ENCODE measurements at regions not wholly inside any gene's neighbourhood (a gene's known extent, or its start where the extent isn't known, plus 50 kb on each side); places are given as distances from the start of the nearest gene placed in this dataset.

DNA sequence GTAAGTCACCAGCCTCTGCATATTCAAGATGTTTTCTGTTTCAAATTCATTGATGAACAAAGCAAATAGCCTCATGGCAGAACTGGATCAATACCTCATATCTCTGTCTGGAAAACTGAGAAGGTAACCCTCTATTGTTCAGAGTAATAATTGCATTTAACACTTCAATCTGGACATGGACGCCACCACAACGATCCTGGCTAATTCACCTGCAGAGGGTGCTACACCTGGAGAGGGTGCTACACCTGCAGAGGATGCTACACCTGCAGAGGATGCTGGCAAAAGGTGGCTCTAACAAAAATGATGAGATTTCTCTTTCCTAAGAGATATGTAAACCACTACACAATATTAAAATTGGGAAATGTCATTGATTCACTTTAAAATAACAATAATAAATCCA is 183.1 kb upstream of the HNRNPA3 start:
- Mint-ChIP-seq H3K4me3 (ENCODE audit: unreplicated experiment) (no peak overlapping the region), H3K27ac (ENCODE audit: unreplicated experiment) (no peak overlapping the region), H3K4me1 (ENCODE audit: low read depth, unreplicated experiment) (peaks cover 12% of the 10 kb centered on the region), H3K9me3 (ENCODE audit: unreplicated experiment) (no peaks in the 10 kb centered on the region), H3K36me3 (ENCODE audit: unreplicated experiment) (no peaks in the 10 kb centered on the region), H3K27me3 (ENCODE audit: unreplicated experiment) (no peaks in the 10 kb centered on the region)
- TF ChIP-seq, protein P1, sequence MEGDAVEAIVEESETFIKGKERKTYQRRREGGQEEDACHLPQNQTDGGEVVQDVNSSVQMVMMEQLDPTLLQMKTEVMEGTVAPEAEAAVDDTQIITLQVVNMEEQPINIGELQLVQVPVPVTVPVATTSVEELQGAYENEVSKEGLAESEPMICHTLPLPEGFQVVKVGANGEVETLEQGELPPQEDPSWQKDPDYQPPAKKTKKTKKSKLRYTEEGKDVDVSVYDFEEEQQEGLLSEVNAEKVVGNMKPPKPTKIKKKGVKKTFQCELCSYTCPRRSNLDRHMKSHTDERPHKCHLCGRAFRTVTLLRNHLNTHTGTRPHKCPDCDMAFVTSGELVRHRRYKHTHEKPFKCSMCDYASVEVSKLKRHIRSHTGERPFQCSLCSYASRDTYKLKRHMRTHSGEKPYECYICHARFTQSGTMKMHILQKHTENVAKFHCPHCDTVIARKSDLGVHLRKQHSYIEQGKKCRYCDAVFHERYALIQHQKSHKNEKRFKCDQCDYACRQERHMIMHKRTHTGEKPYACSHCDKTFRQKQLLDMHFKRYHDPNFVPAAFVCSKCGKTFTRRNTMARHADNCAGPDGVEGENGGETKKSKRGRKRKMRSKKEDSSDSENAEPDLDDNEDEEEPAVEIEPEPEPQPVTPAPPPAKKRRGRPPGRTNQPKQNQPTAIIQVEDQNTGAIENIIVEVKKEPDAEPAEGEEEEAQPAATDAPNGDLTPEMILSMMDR (IDR thresholded peaks at IDR 0.05; ENCODE audit: partially characterized antibody, unreplicated experiment), result no peak
- DNase-seq, result no peak

DNA sequence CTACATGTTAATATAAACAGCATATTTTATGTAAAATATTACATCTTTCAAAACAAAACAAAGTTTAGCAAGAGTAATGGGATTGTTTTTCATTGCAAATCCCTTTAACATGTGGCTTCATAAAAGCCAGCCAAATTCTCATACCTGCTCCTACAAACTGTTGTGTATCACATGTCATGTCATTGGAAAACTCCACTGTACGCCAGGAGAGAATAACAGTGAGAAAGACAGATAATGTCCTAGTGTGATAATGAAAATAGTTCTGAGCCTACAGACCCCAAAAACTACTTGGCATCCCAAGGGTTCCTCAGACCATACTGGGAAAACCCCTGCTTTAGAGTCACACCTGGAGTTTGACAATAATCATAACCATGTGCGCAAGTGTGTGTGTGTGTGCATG is 182.7 kb upstream of the HNRNPA3 start:
- no peak for DNase-seq
- Mint-ChIP-seq H3K27ac (ENCODE audit: unreplicated experiment) (no peak overlapping the region), H3K4me3 (ENCODE audit: unreplicated experiment) (no peak overlapping the region), H3K9me3 (ENCODE audit: unreplicated experiment) (no peaks in the 10 kb centered on the region), H3K4me1 (ENCODE audit: low read depth, unreplicated experiment) (peaks cover 12% of the 10 kb centered on the region), H3K27me3 (ENCODE audit: unreplicated experiment) (no peaks in the 10 kb centered on the region), H3K36me3 (ENCODE audit: unreplicated experiment) (no peaks in the 10 kb centered on the region)
- TF ChIP-seq, protein P1 (IDR thresholded peaks at IDR 0.05; ENCODE audit: partially characterized antibody, unreplicated experiment), result no peak

DNA sequence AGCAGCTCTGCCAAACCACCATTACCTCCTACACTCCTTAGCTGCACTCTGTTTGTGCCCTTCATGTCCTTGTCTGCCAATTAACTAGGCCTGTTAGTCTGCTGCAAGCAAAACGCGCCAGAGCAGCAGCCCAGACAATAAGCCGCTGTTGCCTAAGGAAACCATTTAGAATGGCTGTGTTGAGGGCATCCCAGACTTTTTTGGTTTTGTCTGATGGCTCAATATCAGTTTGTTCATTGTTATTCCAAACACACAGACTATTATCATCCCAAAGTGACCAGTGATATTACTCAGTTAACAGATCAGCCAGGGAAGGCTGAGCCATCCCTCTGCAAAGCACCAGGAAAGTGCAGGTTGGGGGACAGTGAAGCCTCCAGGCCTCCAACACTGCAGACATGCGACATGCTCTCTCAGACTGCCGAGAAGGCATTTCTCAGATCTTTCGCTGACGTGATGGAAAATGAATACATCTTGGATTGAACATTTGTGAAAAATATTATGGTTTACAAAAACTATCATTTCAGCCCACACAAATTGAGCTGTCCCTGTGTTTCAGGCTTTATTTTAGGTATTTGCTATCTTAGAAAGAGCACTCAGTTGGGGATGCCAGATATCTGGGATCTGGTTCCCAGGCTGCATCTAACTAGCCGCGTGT is 182.0 kb upstream of the HNRNPA3 start:
- TF ChIP-seq, protein P1 (IDR thresholded peaks at IDR 0.05; ENCODE audit: partially characterized antibody, unreplicated experiment), result no peak
- Mint-ChIP-seq H3K36me3 (ENCODE audit: unreplicated experiment) (no peaks in the 10 kb centered on the region), H3K4me3 (ENCODE audit: unreplicated experiment) (no peak overlapping the region), H3K4me1 (ENCODE audit: low read depth, unreplicated experiment) (peaks cover 12% of the 10 kb centered on the region), H3K27ac (ENCODE audit: unreplicated experiment) (no peak overlapping the region), H3K27me3 (ENCODE audit: unreplicated experiment) (no peaks in the 10 kb centered on the region), H3K9me3 (ENCODE audit: unreplicated experiment) (no peaks in the 10 kb centered on the region)
- no peak for DNase-seq

DNA sequence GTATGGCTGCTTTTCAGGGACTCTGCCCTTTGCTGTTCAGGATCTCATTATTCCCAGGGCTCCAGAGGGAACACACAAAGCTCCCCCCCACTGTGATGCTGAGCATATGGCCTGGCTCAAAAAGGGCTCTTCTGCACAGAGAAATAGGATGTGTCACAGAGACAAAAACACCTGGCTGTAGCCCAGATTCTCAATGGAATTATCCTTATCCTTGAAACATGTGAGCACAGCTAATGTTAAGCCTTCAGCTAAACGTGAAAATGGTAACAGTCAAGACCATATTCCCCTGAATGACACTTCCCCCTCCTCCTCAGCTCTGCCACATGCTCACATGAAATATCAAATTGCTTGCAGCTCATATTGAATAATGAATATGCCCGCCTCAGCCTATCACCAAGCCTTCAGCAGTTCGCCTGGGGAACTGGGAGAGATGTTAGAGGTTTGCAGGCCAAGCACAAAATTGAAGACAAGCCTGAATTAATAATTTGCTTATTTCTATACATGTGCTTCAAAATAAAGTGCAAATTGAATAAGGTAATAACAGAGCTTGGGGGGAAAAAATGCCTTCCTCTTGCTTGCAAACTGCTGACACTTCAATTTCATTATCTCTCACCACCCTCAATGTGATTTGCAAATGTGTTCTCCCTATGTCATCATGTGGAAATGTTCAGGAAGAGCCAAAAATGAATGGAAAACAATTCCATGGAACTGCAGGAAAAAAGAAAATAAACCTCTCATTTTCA is 181.0 kb upstream of the HNRNPA3 start:
- Mint-ChIP-seq H3K36me3 (ENCODE audit: unreplicated experiment) (no peaks in the 10 kb centered on the region), H3K4me3 (ENCODE audit: unreplicated experiment) (no peak overlapping the region), H3K4me1 (ENCODE audit: low read depth, unreplicated experiment) (peaks cover 12% of the 10 kb centered on the region), H3K27ac (ENCODE audit: unreplicated experiment) (no peak overlapping the region), H3K9me3 (ENCODE audit: unreplicated experiment) (no peaks in the 10 kb centered on the region), H3K27me3 (ENCODE audit: unreplicated experiment) (no peaks in the 10 kb centered on the region)
- no peak for DNase-seq
- TF ChIP-seq, protein P1 (IDR thresholded peaks at IDR 0.05; ENCODE audit: partially characterized antibody, unreplicated experiment), result no peak

DNA sequence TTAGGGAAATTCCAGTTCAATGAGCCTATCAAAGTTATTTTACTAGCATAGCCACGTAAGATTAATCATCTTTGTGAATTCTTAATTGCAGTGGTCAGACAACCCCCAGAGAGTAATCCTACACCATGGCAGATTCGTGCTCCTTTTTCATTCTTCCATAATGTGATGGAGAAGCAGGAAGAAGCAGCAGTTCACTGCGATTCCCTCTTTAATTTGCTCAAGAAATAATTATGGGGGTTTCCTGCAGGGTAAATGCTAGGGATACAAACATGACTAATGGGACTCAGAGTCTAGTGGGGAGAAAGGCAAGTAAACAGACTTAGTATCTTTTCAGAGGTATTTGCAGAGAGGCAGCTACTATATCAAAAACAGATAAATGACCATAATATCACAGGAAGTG is 175.8 kb upstream of the HNRNPA3 start:
- no peak overlapping the region for H3K27ac Mint-ChIP-seq (ENCODE audit: unreplicated experiment)
- no peak overlapping the region for H3K4me3 Mint-ChIP-seq (ENCODE audit: unreplicated experiment)
- H3K9me3 Mint-ChIP-seq (ENCODE audit: unreplicated experiment), result no peaks in the 10 kb centered on the region
- DNase-seq, result no peak
- TF ChIP-seq, protein P1 (IDR thresholded peaks at IDR 0.05; ENCODE audit: partially characterized antibody, unreplicated experiment), result no peak
- no peaks in the 10 kb centered on the region for H3K36me3 Mint-ChIP-seq (ENCODE audit: unreplicated experiment)
- peaks cover 4% of the 10 kb centered on the region for H3K4me1 Mint-ChIP-seq (ENCODE audit: low read depth, unreplicated experiment)
- H3K27me3 Mint-ChIP-seq (ENCODE audit: unreplicated experiment), result no peaks in the 10 kb centered on the region
